T-cell (primary cell): ENCODE measurements at regions not wholly inside any gene's neighbourhood (a gene's known extent, or its start where the extent isn't known, plus 50 kb on each side); places are given as distances from the start of the nearest gene placed in this dataset.

ENCODE experiments used
- ATAC-seq, 4 experiments: fragments of 200-7000 bp in 3 of 4; fragments of 150-1000 bp in 1 of 4; cut with Tn5 transposase; replicated peaks in 1 of 4; 1 replicate in 3 of 4; 2 replicates in 1 of 4; pipeline ENCODE4 v1.10.0; 2021; ENCODE audit warnings: moderate library complexity in 3 of 4, mild to moderate bottlenecking in 2 of 4, moderate number of reproducible peaks in 1 of 4
- CTCF ChIA-PET, 2 donors: fragments of 300-600 bp; sonication (Branson Sonifier 250); formaldehyde crosslinking; loops; one replicate each; lab custom pipeline; 2022; ENCODE audit warnings: antibody characterized with exemption in 2 of 2; lab: Charles Lee
- POLR2A ChIA-PET, 2 donors: fragments of 300-600 bp; sonication (Branson Sonifier 250); formaldehyde crosslinking; loops; one replicate each; lab custom pipeline; 2022; ENCODE audit warnings: antibody characterized with exemption in 2 of 2; lab: Charles Lee
- DNase-seq, 35 experiments: peaks; one replicate each; pipeline versions ENCODE4 v3.0.0 to v3.0.0-alpha.2; 2013 to 2023
- H3K27ac ChIP-seq: one replicate; pipeline ENCODE4 v1.5.1; 2013; ENCODE audit warnings: low read length
- H3K27me3 ChIP-seq, 2 experiments: replicated peaks in 1 of 2; 1 replicate in 1 of 2; 2 replicates in 1 of 2; pipeline versions ENCODE4 v1.6.1 to v1.7.0; 2013; ENCODE audit warnings: low read length in 1 of 2, mixed read lengths in 1 of 2; ENCODE audit not compliant: control insufficient read depth in 2 of 2, insufficient read depth in 2 of 2; ENCODE audit errors: extremely low read depth in 1 of 2
- H3K36me3 ChIP-seq, 2 donors: 1 replicate in 1 of 2; 2 replicates in 1 of 2; pipeline versions ENCODE4 v1.6.1 to v1.7.0; 2013; ENCODE audit warnings: low read length in 1 of 2; ENCODE audit not compliant: control insufficient read depth in 2 of 2, insufficient read depth in 1 of 2; ENCODE audit errors: extremely low read depth in 1 of 2
- H3K4me1 ChIP-seq, 2 experiments: 1 replicate in 1 of 2; 2 replicates in 1 of 2; pipeline versions ENCODE4 v1.6.1 to v1.7.0; 2013; ENCODE audit warnings: low read length in 2 of 2, mixed read lengths in 1 of 2; ENCODE audit not compliant: insufficient read depth in 2 of 2, control insufficient read depth in 1 of 2; ENCODE audit errors: extremely low read depth in 1 of 2
- H3K4me3 ChIP-seq, 2 donors: 1 replicate in 1 of 2; 2 replicates in 1 of 2; pipeline versions ENCODE4 v1.5.1 to v1.7.0; 2013; ENCODE audit warnings: mild to moderate bottlenecking in 2 of 2, low read length in 1 of 2, moderate library complexity in 1 of 2; ENCODE audit not compliant: control insufficient read depth in 1 of 2; ENCODE audit errors: extremely low read depth in 1 of 2
- H3K9me3 ChIP-seq: 2 replicates; pipeline ENCODE4 v1.7.0; 2013
- H3K27ac Mint-ChIP-seq, 2 donors: one replicate each; pipeline ENCODE4 v1.8.0; 2020 to 2021; ENCODE audit warnings: mild to moderate bottlenecking in 2 of 2, mixed read lengths in 2 of 2
- H3K27me3 Mint-ChIP-seq, 2 donors: one replicate each; pipeline ENCODE4 v1.8.0; 2021 to 2022; ENCODE audit warnings: mixed read lengths in 2 of 2
- H3K36me3 Mint-ChIP-seq: one replicate; pipeline ENCODE4 v1.8.0; 2021; ENCODE audit warnings: mixed read lengths
- H3K4me1 Mint-ChIP-seq, 3 donors: one replicate each; pipeline ENCODE4 v1.8.0; 2020 to 2022; ENCODE audit warnings: mixed read lengths in 3 of 3, mild to moderate bottlenecking in 1 of 3
- H3K4me3 Mint-ChIP-seq, 3 donors: one replicate each; pipeline ENCODE4 v1.8.0; 2020 to 2022; ENCODE audit warnings: mild to moderate bottlenecking in 3 of 3, mixed read lengths in 3 of 3, moderate library complexity in 3 of 3
- H3K9me3 Mint-ChIP-seq, 3 donors: one replicate each; pipeline ENCODE4 v1.8.0; 2020 to 2022; ENCODE audit warnings: mixed read lengths in 3 of 3
- WGBS: methylation state at CpG from one replicate; pipeline ENCODE4 v1.1.5; 2013; ENCODE audit warnings: missing lambda C conversion rate; ENCODE audit not compliant: insufficient coverage; 5-methylcytosine and 5-hydroxymethylcytosine counted together

DNA sequence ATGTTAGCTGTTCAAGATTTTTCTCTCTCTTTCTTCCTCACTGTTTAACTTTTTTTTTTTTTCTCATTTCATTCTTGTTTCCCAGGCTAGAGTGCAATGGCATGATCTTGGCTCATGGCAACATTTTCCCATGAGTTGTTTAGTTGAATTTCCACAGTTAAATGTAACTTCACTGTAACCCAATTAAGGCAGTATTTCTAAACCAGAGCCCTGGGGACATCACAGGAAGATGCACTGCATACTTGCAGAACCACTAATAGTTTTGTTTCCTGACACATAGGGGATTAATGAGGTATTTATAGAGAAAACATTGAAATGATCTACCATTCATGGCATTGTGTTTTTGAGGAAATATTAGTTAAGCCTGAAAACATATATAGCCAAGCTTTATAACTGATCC lies 795.6 kb upstream of the GHITM start:
- Mint-ChIP-seq H3K4me1 (no peaks in the 10 kb centered on the region), H3K9me3 (peaks cover 8 to 18% (median 14%) of the 10 kb centered on the region in 3 donors), H3K4me3 (no peak overlapping the region), H3K27ac (no peak overlapping the region), H3K27me3 (no peaks in the 10 kb centered on the region), H3K36me3 (no peaks in the 10 kb centered on the region)
- H3K4me1 ChIP-seq = no peaks in the 10 kb centered on the region
- no peaks in the 10 kb centered on the region for H3K36me3 ChIP-seq
- ChIA-PET CTCF (no interaction called here), POLR2A (no interaction called here)
- no peaks in the 10 kb centered on the region for H3K9me3 ChIP-seq
- no peak overlapping the region for H3K27ac ChIP-seq
- DNase-seq (no peak), ATAC-seq (no peak)
- no peaks in the 10 kb centered on the region for H3K27me3 ChIP-seq
- H3K4me3 ChIP-seq = no peak overlapping the region

GRCh38 chr10:83346266-83346910 lies 792.9 kb upstream of the GHITM start:
- WGBS = 80% methylated on average over 1 of the region's 2 CpGs
- POLR2A ChIA-PET = no interaction called here
- H3K27me3 Mint-ChIP-seq = no peaks in the 10 kb centered on the region

DNA sequence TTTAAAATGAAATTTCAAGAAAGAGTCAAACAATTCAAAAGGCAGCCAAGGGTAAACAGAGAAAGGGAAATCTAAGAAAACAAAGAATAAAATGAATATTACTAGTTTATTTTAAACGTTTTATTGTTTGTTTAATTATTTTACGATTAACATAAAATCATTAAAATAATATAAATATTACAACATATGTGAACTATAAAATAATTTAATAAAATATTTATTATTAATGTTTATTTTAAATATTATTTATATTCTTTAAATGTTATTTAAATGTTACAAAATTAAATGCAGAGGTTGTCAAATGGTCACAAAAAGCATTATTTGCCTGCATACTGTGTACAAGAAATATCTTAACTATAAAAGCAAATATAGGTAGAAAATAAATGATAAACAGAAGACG lies 786.7 kb upstream of the GHITM start:
- H3K4me1 Mint-ChIP-seq = no peaks in the 10 kb centered on the region
- H3K4me3 ChIP-seq = no peak overlapping the region
- ChIA-PET CTCF (no interaction called here), POLR2A (no interaction called here)
- DNase-seq = no peak
- H3K27ac Mint-ChIP-seq = no peak overlapping the region
- H3K27me3 ChIP-seq = no peaks in the 10 kb centered on the region
- ATAC-seq = no peak
- H3K36me3 ChIP-seq = no peaks in the 10 kb centered on the region
- no peaks in the 10 kb centered on the region for H3K27me3 Mint-ChIP-seq
- 100% methylated on average over 1 of the region's 3 CpGs for WGBS
- peaks cover 4 to 7% (median 6%) of the 10 kb centered on the region in 3 donors for H3K9me3 Mint-ChIP-seq
- H3K36me3 Mint-ChIP-seq = no peaks in the 10 kb centered on the region
- no peaks in the 10 kb centered on the region for H3K4me1 ChIP-seq
- H3K27ac ChIP-seq = no peak overlapping the region
- no peak overlapping the region for H3K4me3 Mint-ChIP-seq
- H3K9me3 ChIP-seq = no peaks in the 10 kb centered on the region

More at GRCh38 chr10:83346266-83346910, 792.9 kb upstream of the GHITM start:
- Mint-ChIP-seq H3K36me3 (no peaks in the 10 kb centered on the region), H3K4me1 (no peaks in the 10 kb centered on the region), H3K9me3 (peaks cover 9 to 17% (median 12%) of the 10 kb centered on the region in 3 donors), H3K4me3 (no peak overlapping the region), H3K27ac (no peak overlapping the region)
- no peaks in the 10 kb centered on the region for H3K27me3 ChIP-seq
- H3K27ac ChIP-seq = no peak overlapping the region
- ATAC-seq (no peak), DNase-seq (no peak)
- H3K4me3 ChIP-seq = no peak overlapping the region
- no peaks in the 10 kb centered on the region for H3K36me3 ChIP-seq
- no peaks in the 10 kb centered on the region for H3K4me1 ChIP-seq
- H3K9me3 ChIP-seq = no peaks in the 10 kb centered on the region
- CTCF ChIA-PET = no interaction called here

- Mint-ChIP-seq H3K27me3 (no peaks in the 10 kb centered on the region), H3K4me1 (no peaks in the 10 kb centered on the region), H3K36me3 (no peaks in the 10 kb centered on the region), H3K9me3 (peaks cover 3 to 10% (median 9%) of the 10 kb centered on the region in 3 donors), H3K4me3 (no peak overlapping the region), H3K27ac (no peak overlapping the region)
- no peaks in the 10 kb centered on the region for H3K27me3 ChIP-seq
- H3K4me3 ChIP-seq = no peak overlapping the region
- ChIA-PET POLR2A (no interaction called here), CTCF (no interaction called here)
- WGBS = no CpG with 5 or more reads among the region's 1 CpG
- ATAC-seq (no peak), DNase-seq (no peak)
- H3K4me1 ChIP-seq = no peaks in the 10 kb centered on the region
- no peaks in the 10 kb centered on the region for H3K9me3 ChIP-seq
- no peak overlapping the region for H3K27ac ChIP-seq
- no peaks in the 10 kb centered on the region for H3K36me3 ChIP-seq
Measured at GRCh38 chr10:83354456-83354855, 784.9 kb upstream of the GHITM start.

DNA sequence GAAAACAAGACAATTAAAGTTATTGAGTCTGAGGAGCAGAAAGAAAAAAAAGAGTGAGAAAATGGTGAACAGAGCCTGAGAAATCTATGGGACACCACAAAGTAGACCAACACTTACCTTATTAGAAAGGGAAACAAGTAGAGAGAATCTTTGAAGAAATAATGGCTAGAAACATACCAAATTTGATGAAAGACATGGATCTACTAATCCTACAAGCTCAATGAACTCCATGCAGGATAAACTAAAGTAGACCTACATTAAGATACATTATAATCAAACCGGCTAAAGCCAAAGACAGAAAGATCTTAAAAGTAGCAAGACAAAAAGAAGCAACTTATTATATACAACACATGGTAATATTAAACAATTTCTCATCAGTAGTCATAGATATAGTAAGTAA lies 782.3 kb upstream of the GHITM start:
- no peak overlapping the region for H3K4me3 ChIP-seq
- no CpG with 5 or more reads among the region's 1 CpG for WGBS
- no peaks in the 10 kb centered on the region for H3K27me3 ChIP-seq
- no peaks in the 10 kb centered on the region for H3K9me3 ChIP-seq
- H3K4me1 ChIP-seq = no peaks in the 10 kb centered on the region
- no peak overlapping the region for H3K27ac Mint-ChIP-seq
- H3K36me3 Mint-ChIP-seq = no peaks in the 10 kb centered on the region
- ATAC-seq (no peak), DNase-seq (no peak)
- no peak overlapping the region for H3K27ac ChIP-seq
- H3K4me1 Mint-ChIP-seq = no peaks in the 10 kb centered on the region
- no peaks in the 10 kb centered on the region for H3K36me3 ChIP-seq
- H3K4me3 Mint-ChIP-seq = no peak overlapping the region
- no peaks in the 10 kb centered on the region for H3K27me3 Mint-ChIP-seq
- ChIA-PET CTCF (no interaction called here), POLR2A (no interaction called here)
- H3K9me3 Mint-ChIP-seq = peaks cover 3 to 9% (median 7%) of the 10 kb centered on the region in 3 donors

GRCh38 chr10:83357627-83358026 lies 781.7 kb upstream of the GHITM start:
- H3K27me3 Mint-ChIP-seq = no peaks in the 10 kb centered on the region
- H3K4me3 ChIP-seq = no peak overlapping the region
- POLR2A ChIA-PET = no interaction called here
- H3K9me3 ChIP-seq = no peaks in the 10 kb centered on the region
- peaks cover 3 to 9% (median 7%) of the 10 kb centered on the region in 3 donors for H3K9me3 Mint-ChIP-seq
- H3K4me1 ChIP-seq = no peaks in the 10 kb centered on the region
- no peaks in the 10 kb centered on the region for H3K27me3 ChIP-seq
- no peaks in the 10 kb centered on the region for H3K4me1 Mint-ChIP-seq
- no peak overlapping the region for H3K4me3 Mint-ChIP-seq
- no peak for DNase-seq
- CTCF ChIA-PET = no interaction called here
- no peaks in the 10 kb centered on the region for H3K36me3 Mint-ChIP-seq
- H3K27ac Mint-ChIP-seq = no peak overlapping the region
- no peak overlapping the region for H3K27ac ChIP-seq
- no peak for ATAC-seq
- H3K36me3 ChIP-seq = no peaks in the 10 kb centered on the region

DNA sequence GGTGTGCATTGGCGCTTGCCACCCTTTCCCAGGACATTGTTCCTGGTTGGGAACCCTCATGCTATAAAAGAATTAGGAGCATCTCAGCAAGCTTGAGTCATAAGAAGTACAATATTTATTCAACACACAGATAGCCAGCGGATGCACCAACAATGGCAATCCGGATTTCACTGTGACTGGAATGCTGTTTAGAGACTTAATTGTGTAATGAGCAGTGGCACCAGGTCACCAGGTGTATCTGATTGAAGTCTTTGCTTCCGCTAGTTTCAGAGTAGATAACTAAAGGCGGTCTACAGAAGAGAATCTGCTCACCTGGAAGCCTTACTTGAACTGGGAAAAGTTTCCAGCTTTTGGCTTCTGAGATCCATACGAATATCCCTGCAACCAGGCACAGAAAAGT lies 772.3 kb upstream of the GHITM start:
- WGBS = 90% methylated on average over 4 of the region's 6 CpGs
- no peak overlapping the region for H3K27ac ChIP-seq
- no peak overlapping the region for H3K4me3 ChIP-seq
- H3K36me3 ChIP-seq = no peaks in the 10 kb centered on the region
- H3K27me3 ChIP-seq = no peaks in the 10 kb centered on the region
- no peaks in the 10 kb centered on the region for H3K27me3 Mint-ChIP-seq
- ATAC-seq = no peak
- no peak overlapping the region for H3K27ac Mint-ChIP-seq
- no peaks in the 10 kb centered on the region for H3K9me3 ChIP-seq
- no peaks in the 10 kb centered on the region for H3K4me1 ChIP-seq
- ChIA-PET CTCF (interaction anchor here in 1 of 2 donors (0.6 kb wide), 1 partner anchor 17 kb away, joined by 3 read pairs; no protein-coding TSS in a partner anchor), POLR2A (no interaction called here)
- H3K9me3 Mint-ChIP-seq = peaks cover 4 to 15% (median 14%) of the 10 kb centered on the region in 3 donors
- H3K4me1 Mint-ChIP-seq = no peaks in the 10 kb centered on the region
- no peak overlapping the region for H3K4me3 Mint-ChIP-seq
- H3K36me3 Mint-ChIP-seq = no peaks in the 10 kb centered on the region
- DNase-seq = no peak
